Fibroblast of mammary gland (primary cell): ENCODE measurements at regions not wholly inside any gene's neighbourhood (a gene's known extent, or its start where the extent isn't known, plus 50 kb on each side); places are given as distances from the start of the nearest gene placed in this dataset.
"Not testable (repeated sequence)": the region's sequence is repeated elsewhere in the genome, so short reads cannot be mapped to it uniquely, and the experiment has no call there.

Experiments
- DNase-seq: peaks from one replicate; pipeline ENCODE4 v3.0.0-alpha.2; 2010; ENCODE audit warnings: low read depth
- H3K4me3 ChIP-seq: 2 replicates; pipeline ENCODE4 v1.5.1; 2011; ENCODE audit warnings: low read depth, mild to moderate bottlenecking, low read length, moderate library complexity; ENCODE audit not compliant: control insufficient read depth
- CTCF ChIP-seq: conservative IDR thresholded peaks from 2 replicates; pipeline ENCODE4 v1.5.1; 2011; ENCODE audit warnings: low read depth, low read length, inconsistent platforms; ENCODE audit not compliant: control insufficient read depth, insufficient read depth

GRCh38 chr15:92820236-92821021, 79.7 kb upstream of the CHD2 start:
- DNase-seq, result peak; percentile 85
- H3K4me3 ChIP-seq, result peak overlapping the region; percentile 43
- no peak for TF ChIP-seq CTCF

GRCh38 chr15:92821491-92822116, 78.5 kb upstream of the CHD2 start:
- TF ChIP-seq CTCF, result no peak
- H3K4me3 ChIP-seq, result no peak overlapping the region
- DNase-seq, result no peak

- DNase-seq, result no peak
- H3K4me3 ChIP-seq, result no peak overlapping the region
- no peak for TF ChIP-seq CTCF
These were observed 77.6 kb upstream of the CHD2 start for GRCh38 chr15:92822216-92823144.

GRCh38 chr15:92825985-92826384, 74.1 kb upstream of the CHD2 start:
- H3K4me3 ChIP-seq, result no peak overlapping the region
- DNase-seq, result no peak
- TF ChIP-seq CTCF, result no peak

GRCh38 chr15:92827991-92828390, 72.1 kb upstream of the CHD2 start:
- DNase-seq, H3K4me3 ChIP-seq: not testable (repeated sequence)

GRCh38 chr15:92829875-92830274, 70.2 kb upstream of the CHD2 start:
- TF ChIP-seq CTCF, result no peak
- no peak overlapping the region for H3K4me3 ChIP-seq
- no peak for DNase-seq

GRCh38 chr15:92831336-92831654, 68.8 kb upstream of the CHD2 start:
- no peak for DNase-seq
- no peak overlapping the region for H3K4me3 ChIP-seq

More at GRCh38 chr15:92831336-92831654, 68.8 kb upstream of the CHD2 start:
- no peak for TF ChIP-seq CTCF
